ENCODE measurements at regions not wholly inside any gene's neighbourhood (a gene's known extent, or its start where the extent isn't known, plus 50 kb on each side); places are given as distances from the start of the nearest gene placed in this dataset.

- no peak for TF ChIP-seq CTCF (conservative IDR thresholded peaks at IDR 0.05)
- no peak overlapping the region for H3K27ac ChIP-seq
These were observed 120.1 kb upstream of the MTAP start for GRCh38 chr9:21682381-21682780.

- TF ChIP-seq CTCF (conservative IDR thresholded peaks at IDR 0.05), result no peak
These were observed 119.5 kb upstream of the MTAP start for GRCh38 chr9:21682981-21683380.

GRCh38 chr9:21683484-21684175 lies 118.8 kb upstream of the MTAP start:
- no peak overlapping the region for H3K27ac ChIP-seq
- no peak for TF ChIP-seq CTCF (conservative IDR thresholded peaks at IDR 0.05)

More at GRCh38 chr9:21682981-21683380, 119.5 kb upstream of the MTAP start:
- no peak overlapping the region for H3K27ac ChIP-seq

GRCh38 chr9:21684231-21684630 lies 118.2 kb upstream of the MTAP start:
- TF ChIP-seq CTCF (conservative IDR thresholded peaks at IDR 0.05), result no peak
- H3K27ac ChIP-seq, result no peak overlapping the region

GRCh38 chr9:21684831-21685362 lies 117.5 kb upstream of the MTAP start:
- H3K27ac ChIP-seq, result no peak overlapping the region
- TF ChIP-seq CTCF (conservative IDR thresholded peaks at IDR 0.05), result no peak

GRCh38 chr9:21685502-21685901 lies 116.9 kb upstream of the MTAP start:
- H3K27ac ChIP-seq, result no peak overlapping the region
- TF ChIP-seq CTCF (conservative IDR thresholded peaks at IDR 0.05), result no peak

GRCh38 chr9:21686738-21687137 lies 115.7 kb upstream of the MTAP start:
- no peak overlapping the region for H3K27ac ChIP-seq
- no peak for TF ChIP-seq CTCF (conservative IDR thresholded peaks at IDR 0.05)

Data from VCaP (cell line).